ENCODE measurements at regions not wholly inside any gene's neighbourhood (a gene's known extent, or its start where the extent isn't known, plus 50 kb on each side); places are given as distances from the start of the nearest gene placed in this dataset.
A peak's percentile ranks its signal among the peaks of the same experiment; 100 is the strongest.

- no peak for TF ChIP-seq CTCF (IDR thresholded peaks at IDR 0.05)
- ATAC-seq (ENCODE audit: low FRiP score) (no peak), DNase-seq (ENCODE audit: low spot score) (no peak)
These were observed 612.1 kb upstream of the SALL1 start for GRCh38 chr16:51763072-51763661.

- DNase-seq (ENCODE audit: low spot score) (peak; percentile 57), ATAC-seq (ENCODE audit: low FRiP score) (no peak)
- no peak for TF ChIP-seq CTCF (IDR thresholded peaks at IDR 0.05)
These were observed 611.3 kb upstream of the SALL1 start for GRCh38 chr16:51762081-51762996.

GRCh38 chr16:51761001-51761400, 609.9 kb upstream of the SALL1 start:
- no peak for TF ChIP-seq CTCF (IDR thresholded peaks at IDR 0.05)
- no peak for DNase-seq (ENCODE audit: low spot score)
- no peak for ATAC-seq (ENCODE audit: low FRiP score)

GRCh38 chr16:51759999-51760398, 608.9 kb upstream of the SALL1 start:
- TF ChIP-seq CTCF (IDR thresholded peaks at IDR 0.05) = no peak
- ATAC-seq (ENCODE audit: low FRiP score) (no peak), DNase-seq (ENCODE audit: low spot score) (no peak)

- DNase-seq (ENCODE audit: low spot score) = no peak
- ATAC-seq (ENCODE audit: low FRiP score) = no peak
- no peak for TF ChIP-seq CTCF (IDR thresholded peaks at IDR 0.05)
These were observed 608.3 kb upstream of the SALL1 start for GRCh38 chr16:51759329-51759728.

- TF ChIP-seq CTCF (IDR thresholded peaks at IDR 0.05) = no peak
- ATAC-seq (ENCODE audit: low FRiP score) (no peak), DNase-seq (ENCODE audit: low spot score) (no peak)
These were observed 606.9 kb upstream of the SALL1 start for GRCh38 chr16:51757921-51758479.

Data from omental fat pad (tissue), 3 donors.